Hepatic stellate cell (primary cell): ENCODE measurements at regions not wholly inside any gene's neighbourhood (a gene's known extent, or its start where the extent isn't known, plus 50 kb on each side); places are given as distances from the start of the nearest gene placed in this dataset.

Experiments
- DNase-seq: peaks from one replicate; pipeline ENCODE4 v3.0.0; 2011; ENCODE audit warnings: low spot score

- DNase-seq, result no peak
Measured at GRCh38 chr10:2439983-2440382, 627.4 kb upstream of the PFKP start.

- DNase-seq, result no peak
Measured at GRCh38 chr10:2439000-2439399, 628.3 kb upstream of the PFKP start.

GRCh38 chr10:2438248-2438939 lies 629.0 kb upstream of the PFKP start:
- DNase-seq, result no peak

DNA sequence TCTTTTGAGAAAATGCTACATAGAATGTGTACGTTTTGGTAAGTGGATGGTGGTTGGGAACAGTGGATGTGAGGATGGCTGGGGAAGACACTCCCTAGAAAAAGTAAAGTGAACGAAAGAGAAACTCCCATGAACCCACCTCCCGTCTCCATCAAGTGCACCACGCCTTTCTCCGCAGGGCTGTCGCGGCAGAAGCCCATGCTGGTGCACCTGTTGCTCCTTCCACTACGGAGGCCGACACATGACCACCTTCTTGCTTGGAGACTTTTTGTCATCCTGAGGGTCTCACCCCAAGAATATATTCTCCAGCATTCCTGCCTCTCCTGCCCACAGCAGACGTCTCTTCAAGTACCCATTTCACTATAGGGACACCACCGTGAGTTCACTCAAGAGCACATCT lies 630.4 kb upstream of the PFKP start:
- DNase-seq, result no peak

DNA sequence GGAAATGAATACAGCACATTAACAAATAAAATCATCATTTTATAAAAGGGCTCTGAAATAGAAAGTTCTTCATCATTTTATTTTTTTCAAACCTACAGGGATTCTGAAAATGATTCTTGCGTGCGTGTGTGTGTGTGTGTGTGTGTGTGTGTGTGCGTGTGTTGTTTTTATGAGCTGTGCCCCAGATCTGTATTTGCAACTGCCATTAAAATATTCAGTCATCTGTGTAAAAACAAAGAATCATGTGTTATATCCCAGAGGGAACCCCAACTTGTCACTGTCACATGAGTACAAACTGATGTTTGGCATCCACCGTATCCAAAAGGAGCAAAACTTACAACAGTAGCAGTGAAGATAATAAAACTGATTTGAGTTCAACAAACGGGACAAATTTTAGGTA lies 635.4 kb upstream of the PFKP start:
- DNase-seq, result no peak

DNA sequence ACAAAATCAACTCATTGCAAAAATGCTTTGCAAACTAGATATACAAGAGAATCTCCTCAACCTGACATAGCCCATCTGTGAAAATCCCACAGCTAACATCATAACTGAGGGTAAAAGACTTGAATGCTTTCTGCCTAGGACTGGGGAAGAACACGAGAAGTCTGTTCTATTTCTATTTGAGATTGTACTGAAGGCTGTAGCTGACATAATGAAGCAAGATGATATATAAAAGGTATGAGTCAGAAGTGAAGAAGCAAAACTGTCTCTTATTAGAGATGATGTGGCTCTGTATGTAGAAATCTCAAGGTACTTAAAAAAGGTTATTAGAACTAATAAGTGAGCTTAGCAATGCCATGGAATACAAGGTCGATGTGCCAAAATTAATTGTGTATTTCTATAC lies 639.9 kb upstream of the PFKP start:
- DNase-seq, result no peak

DNA sequence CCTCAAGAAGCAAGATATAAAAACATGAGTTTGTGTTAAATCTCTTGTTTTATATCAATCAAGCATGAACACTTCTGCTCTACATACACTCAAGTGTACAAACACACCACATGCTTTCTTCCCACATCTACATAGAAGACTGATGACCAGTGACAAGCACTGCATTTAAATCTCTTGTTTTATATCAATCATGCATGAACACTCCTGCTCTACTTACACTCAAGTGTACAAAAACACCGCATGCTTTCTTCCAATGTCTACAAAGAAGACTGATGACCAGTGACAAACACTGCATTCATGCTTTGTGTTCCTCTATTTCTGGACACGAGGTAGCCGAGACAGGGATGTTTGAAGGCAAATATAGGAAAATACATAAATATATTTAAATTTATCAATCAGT lies 642.0 kb upstream of the PFKP start:
- DNase-seq, result no peak

- no peak for DNase-seq
Measured at GRCh38 chr10:2414562-2414961, 652.8 kb upstream of the PFKP start.

DNA sequence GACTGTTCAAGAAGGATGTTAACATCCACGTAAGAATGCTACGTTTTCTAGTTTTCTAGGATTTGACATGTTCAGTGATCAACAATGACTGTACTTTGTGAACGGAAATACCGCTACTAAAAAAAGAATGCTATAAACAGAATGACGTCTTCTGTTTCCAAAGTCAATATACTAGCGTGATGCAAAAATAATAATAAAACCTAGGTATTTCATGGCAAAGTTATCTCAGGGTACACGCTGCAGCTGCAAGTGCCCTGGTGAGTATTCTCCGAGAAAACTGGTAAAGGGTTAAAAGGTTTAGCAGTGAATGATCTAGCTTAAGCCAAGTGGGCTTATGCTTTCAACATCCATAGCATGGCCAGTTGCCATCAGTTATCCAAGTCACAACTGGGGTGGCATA lies 653.3 kb upstream of the PFKP start:
- no peak for DNase-seq

DNA sequence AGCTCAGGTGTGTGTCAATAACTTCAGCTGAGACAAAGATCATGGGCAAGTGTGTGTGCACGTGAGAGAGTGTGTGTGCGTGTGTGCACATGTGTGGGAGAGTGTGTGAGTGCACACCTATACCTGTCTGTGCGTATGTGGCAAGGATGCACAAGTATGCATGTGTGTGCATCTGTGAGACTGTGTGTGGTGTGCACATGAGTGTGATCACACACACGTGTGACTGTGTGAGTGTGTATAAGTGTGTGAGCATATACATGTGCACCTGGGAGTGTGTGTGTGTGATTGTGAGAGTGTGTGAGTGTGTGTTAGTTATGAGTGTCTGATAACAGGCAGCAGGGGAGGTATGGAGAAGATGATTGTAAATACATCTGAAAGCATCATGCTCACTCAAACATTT lies 657.3 kb upstream of the PFKP start:
- DNase-seq, result no peak

- no peak for DNase-seq
Measured at GRCh38 chr10:2401459-2401858, 664.1 kb upstream of the ADARB2 start.

DNA sequence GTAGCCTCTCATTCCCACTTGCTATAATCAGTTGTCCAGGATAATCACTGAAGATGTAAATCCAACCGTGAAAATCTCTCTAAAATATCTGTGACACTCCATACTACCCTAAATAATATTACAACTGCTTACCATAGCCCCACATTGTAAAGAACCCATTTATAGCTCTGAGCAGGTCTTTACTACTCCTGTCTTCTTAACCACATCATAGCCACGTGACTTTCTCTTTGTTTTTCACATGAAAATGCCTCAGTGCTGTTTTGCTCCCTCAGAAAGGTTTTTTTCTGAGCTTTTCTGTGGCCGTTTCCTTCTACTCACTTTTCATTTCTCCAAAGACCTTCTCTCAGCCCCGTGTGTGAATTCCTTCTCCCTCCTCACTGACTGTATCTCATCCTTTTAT lies 662.2 kb upstream of the ADARB2 start:
- DNase-seq, result no peak

- no peak for DNase-seq
Measured at GRCh38 chr10:2392145-2392812, 655.0 kb upstream of the ADARB2 start.

DNA sequence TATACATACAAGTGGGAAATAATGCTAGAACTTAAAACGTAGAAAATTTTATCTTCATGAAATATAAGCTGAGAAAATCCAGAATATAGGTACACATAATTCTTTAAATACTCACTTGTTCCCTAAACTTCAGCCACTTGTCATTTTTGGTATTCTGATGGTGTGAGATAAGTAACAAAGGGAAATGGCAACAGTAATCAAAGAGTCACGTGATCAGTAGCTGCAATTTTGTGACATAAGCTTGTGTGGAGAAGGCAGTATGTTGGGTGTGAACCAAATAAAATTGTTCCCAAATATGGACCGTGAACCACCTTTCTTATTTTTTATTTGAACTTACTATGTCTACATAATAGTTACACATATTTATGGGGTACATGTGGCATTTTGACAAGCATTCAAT lies 650.3 kb upstream of the ADARB2 start:
- DNase-seq, result no peak

DNA sequence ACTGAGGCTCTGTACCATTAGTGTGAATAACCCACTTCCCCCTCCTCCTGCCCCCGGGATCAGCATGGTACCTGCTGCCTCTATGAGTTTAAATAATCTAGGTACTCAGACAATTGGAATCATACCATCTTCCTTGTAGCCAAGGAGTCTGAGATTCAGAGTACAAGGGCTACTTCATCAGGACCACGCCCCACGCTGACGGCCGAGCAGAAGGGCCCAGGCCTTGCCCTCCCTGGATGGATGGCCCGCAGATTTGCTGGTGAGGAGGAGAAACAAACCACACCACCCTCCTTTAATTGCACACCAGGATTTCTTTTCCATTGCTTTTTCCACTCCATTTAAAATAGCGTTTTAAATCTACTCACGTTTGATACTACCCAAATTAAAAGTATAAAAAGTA lies 649.9 kb upstream of the ADARB2 start:
- no peak for DNase-seq

DNA sequence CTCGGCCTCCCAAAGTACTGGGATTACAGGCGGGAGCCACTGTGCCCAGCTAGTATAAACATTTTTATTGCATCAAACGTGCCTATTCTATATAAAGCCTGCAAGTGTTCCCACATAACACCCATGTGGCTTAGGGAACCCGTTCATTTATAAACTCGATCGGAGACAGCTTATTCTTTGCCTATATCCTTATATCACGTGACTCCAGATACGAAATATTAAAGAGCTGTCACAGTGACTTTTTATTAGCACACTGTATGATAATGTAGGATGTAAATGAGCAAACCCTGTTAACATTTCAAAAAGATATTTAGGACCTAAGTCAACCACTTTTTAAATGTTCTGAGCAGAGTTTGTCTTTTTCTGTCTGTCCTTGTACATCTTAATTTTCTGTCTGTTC lies 642.9 kb upstream of the ADARB2 start:
- no peak for DNase-seq

DNA sequence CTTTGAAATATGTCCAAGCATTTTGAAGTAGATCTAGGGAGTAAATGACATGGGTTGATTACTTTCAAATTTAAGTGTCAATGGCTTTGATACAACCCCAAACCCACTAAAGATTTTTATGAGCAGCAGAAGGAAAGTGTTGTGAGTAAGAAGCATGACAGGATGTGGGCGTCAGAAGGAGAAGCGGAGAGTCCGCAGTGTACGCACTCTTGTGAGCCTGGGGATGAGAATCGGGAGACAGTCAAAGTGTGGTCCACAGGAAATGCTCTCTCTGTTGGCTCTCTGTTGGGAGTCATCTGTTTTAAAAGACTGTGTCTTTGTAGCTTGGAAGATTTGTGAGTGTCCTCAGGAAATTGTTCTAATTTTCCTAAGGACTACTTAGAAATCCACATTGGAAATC lies 629.8 kb upstream of the ADARB2 start:
- no peak for DNase-seq

GRCh38 chr10:2366264-2366931 lies 629.1 kb upstream of the ADARB2 start:
- no peak for DNase-seq

- no peak for DNase-seq
Measured at GRCh38 chr10:2362331-2362730, 625.0 kb upstream of the ADARB2 start.

- no peak for DNase-seq
Measured at GRCh38 chr10:2358586-2358985, 621.3 kb upstream of the ADARB2 start.

DNA sequence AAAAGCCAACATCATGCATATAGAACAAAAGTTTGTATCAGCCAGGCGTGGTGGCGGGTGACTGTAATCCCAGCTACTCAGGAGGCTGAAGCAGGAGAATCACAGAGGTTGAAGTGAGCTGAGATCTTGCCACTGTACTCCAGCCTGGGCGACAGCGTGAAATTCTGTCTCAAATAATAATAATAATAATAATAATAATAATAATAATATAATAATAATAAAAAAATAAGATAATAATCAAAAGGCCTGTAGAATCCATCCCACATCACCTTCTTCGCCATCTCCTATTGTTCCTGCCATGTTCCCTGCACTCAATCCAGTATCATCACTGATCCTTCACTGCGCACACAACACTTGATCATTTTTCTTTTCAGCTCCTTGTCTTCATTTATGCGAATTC lies 619.3 kb upstream of the ADARB2 start:
- DNase-seq, result no peak

DNA sequence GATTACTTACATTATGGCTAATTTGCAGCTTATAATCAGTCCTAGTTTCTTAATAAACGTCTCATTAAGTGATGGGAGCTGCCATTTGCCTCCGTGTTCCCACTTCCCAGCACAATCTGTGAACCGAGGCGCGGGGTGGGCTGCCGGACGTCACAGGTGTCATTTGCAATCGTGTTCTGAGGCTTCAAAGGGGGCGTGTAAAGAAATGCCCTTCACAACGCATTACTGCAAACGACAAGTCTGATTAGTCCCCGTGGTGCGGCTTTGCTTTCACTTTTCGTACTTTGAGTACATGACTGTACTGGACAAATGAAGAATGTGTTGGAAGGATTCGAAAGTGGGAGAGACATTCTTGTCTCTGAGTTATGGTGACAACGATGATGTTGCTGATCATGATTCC lies 614.2 kb upstream of the ADARB2 start:
- DNase-seq, result no peak

DNA sequence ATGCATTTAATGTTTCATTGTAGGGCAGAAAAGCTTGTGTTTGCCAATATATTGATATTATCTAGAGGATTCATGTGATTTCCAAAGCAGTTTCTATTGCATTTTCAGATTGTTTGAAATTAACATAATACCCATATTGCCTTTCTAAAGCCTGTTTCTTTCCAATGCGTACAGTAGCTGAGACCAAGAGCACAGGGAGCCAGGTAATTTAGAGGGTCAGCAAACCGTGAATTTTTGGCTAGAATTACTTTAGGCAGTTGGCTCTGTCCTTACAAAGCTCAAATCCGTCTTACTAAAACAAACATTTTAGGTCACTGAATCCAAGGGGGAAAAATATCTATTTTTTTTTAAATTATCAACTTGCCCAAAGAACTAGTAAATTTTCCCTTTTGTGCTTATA lies 604.9 kb upstream of the ADARB2 start:
- no peak for DNase-seq
